Dendritic cell treated with granulocyte-macrophage colony-stimulating factor and Interleukin-4, amounts not matched to agents 40 ng/mL and 50 ng/mL, for 4 days (primary cell): ENCODE measurements at regions not wholly inside any gene's neighbourhood (a gene's known extent, or its start where the extent isn't known, plus 50 kb on each side); places are given as distances from the start of the nearest gene placed in this dataset.

Source experiments
- H3K27ac Mint-ChIP-seq: one replicate; pipeline ENCODE4 v1.8.0; 2022; ENCODE audit warnings: mild to moderate bottlenecking, mixed read lengths
- H3K27me3 Mint-ChIP-seq: one replicate; pipeline ENCODE4 v1.8.0; 2022; ENCODE audit warnings: mild to moderate bottlenecking, mixed read lengths
- H3K36me3 Mint-ChIP-seq: one replicate; pipeline ENCODE4 v1.8.0; 2022; ENCODE audit warnings: low read depth, mixed read lengths
- H3K4me1 Mint-ChIP-seq: one replicate; pipeline ENCODE4 v1.8.0; 2022; ENCODE audit warnings: low read depth, mixed read lengths
- H3K4me3 Mint-ChIP-seq: one replicate; pipeline ENCODE4 v1.8.0; 2022; ENCODE audit warnings: mild to moderate bottlenecking, moderate library complexity, mixed read lengths
- H3K9me3 Mint-ChIP-seq: one replicate; pipeline ENCODE4 v1.8.0; 2022; ENCODE audit warnings: mixed read lengths
- intact Hi-C: fragments of 100-400 bp; cut with micrococcal nuclease; formaldehyde crosslinking; loops from one replicate; pipeline ENCODE4 v1.15.0; 2022

- Mint-ChIP-seq H3K27ac (no peak overlapping the region), H3K27me3 (no peaks in the 10 kb centered on the region)
- intact Hi-C loops, result no loop called here
Observed at GRCh38 chr6:168890306-168890980, 363.2 kb downstream of the THBS2 start.

GRCh38 chr6:168888786-168889345 is 364.8 kb downstream of the THBS2 start:
- H3K27ac Mint-ChIP-seq, result no peak overlapping the region
- H3K4me1 Mint-ChIP-seq, result peaks cover 7% of the 10 kb centered on the region
- H3K4me3 Mint-ChIP-seq, result no peak overlapping the region
- intact Hi-C loops, result no loop called here
- H3K36me3 Mint-ChIP-seq, result no peaks in the 10 kb centered on the region
- peaks cover 3% of the 10 kb centered on the region for H3K27me3 Mint-ChIP-seq
- no peaks in the 10 kb centered on the region for H3K9me3 Mint-ChIP-seq

More at GRCh38 chr6:168890306-168890980, 363.2 kb downstream of the THBS2 start:
- Mint-ChIP-seq H3K4me1 (peaks cover 3% of the 10 kb centered on the region), H3K9me3 (no peaks in the 10 kb centered on the region), H3K36me3 (no peaks in the 10 kb centered on the region), H3K4me3 (no peak overlapping the region)

DNA sequence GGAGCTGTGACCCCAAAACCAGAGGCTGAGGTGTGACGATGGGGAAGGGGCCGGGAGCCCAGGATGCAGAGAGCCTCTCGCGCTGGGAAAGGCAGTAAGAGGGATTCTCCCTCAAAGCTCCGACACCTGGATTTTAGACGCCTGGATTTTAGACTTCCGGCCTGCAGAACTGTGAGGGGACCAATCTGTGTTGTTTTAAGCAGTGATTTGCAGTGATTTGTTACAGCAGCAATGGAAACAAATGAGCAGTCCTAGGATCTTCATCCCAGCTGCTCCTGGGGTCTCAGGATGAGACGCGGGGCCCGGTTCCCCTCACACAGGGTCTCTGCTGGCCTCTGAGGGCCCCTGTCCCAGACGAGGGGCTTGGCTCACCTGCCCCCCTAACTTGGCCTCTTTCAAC is 365.5 kb downstream of the THBS2 start:
- Mint-ChIP-seq H3K4me3 (no peak overlapping the region), H3K9me3 (no peaks in the 10 kb centered on the region), H3K4me1 (peaks cover 9% of the 10 kb centered on the region), H3K36me3 (no peaks in the 10 kb centered on the region), H3K27me3 (peaks cover 9% of the 10 kb centered on the region), H3K27ac (no peak overlapping the region)
- intact Hi-C loops, result no loop called here

DNA sequence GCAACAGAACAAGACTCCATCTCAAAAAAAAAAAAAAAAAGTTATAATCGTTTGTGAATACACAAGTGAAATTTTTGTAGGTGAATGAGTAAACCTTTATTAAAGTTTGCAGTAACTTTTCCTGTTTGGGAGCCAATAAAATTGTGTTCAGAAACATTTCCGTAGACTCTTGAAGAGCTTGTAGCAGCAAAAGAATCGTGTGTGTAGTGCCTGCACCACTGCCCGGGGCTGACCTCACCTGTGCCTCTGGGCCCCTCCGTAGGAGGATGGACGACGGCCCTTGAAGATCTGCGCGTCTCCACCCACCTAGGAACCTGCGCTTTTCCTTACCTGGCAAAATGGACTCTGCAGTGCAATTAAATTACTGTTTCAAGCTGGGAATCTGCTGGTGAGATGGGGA is 366.0 kb downstream of the THBS2 start:
- Mint-ChIP-seq H3K4me1 (peaks cover 9% of the 10 kb centered on the region), H3K9me3 (no peaks in the 10 kb centered on the region), H3K4me3 (no peak overlapping the region), H3K27ac (no peak overlapping the region), H3K36me3 (no peaks in the 10 kb centered on the region), H3K27me3 (peaks cover 11% of the 10 kb centered on the region)
- intact Hi-C loops, result no loop called here

- peaks cover 9% of the 10 kb centered on the region for H3K4me1 Mint-ChIP-seq
Observed at GRCh38 chr6:168886964-168887363, 366.7 kb downstream of the THBS2 start.

GRCh38 chr6:168885751-168886742 is 367.6 kb downstream of the THBS2 start:
- intact Hi-C loops, result no loop called here
- no peaks in the 10 kb centered on the region for H3K9me3 Mint-ChIP-seq
- H3K4me3 Mint-ChIP-seq, result no peak overlapping the region
- peaks cover 9% of the 10 kb centered on the region for H3K4me1 Mint-ChIP-seq
- H3K36me3 Mint-ChIP-seq, result no peaks in the 10 kb centered on the region
- no peak overlapping the region for H3K27ac Mint-ChIP-seq
- peaks cover 12% of the 10 kb centered on the region for H3K27me3 Mint-ChIP-seq

More at GRCh38 chr6:168886964-168887363, 366.7 kb downstream of the THBS2 start:
- Mint-ChIP-seq H3K27ac (no peak overlapping the region), H3K4me3 (no peak overlapping the region), H3K9me3 (no peaks in the 10 kb centered on the region), H3K27me3 (peaks cover 11% of the 10 kb centered on the region), H3K36me3 (no peaks in the 10 kb centered on the region)
- intact Hi-C loops, result no loop called here

GRCh38 chr6:168885196-168885595 is 368.4 kb downstream of the THBS2 start:
- intact Hi-C loops, result no loop called here

GRCh38 chr6:168884646-168885086 is 369.0 kb downstream of the THBS2 start:
- peaks cover 12% of the 10 kb centered on the region for H3K27me3 Mint-ChIP-seq
- intact Hi-C loops, result no loop called here
- H3K27ac Mint-ChIP-seq, result no peak overlapping the region
- no peaks in the 10 kb centered on the region for H3K9me3 Mint-ChIP-seq
- H3K4me1 Mint-ChIP-seq, result peaks cover 9% of the 10 kb centered on the region
- no peaks in the 10 kb centered on the region for H3K36me3 Mint-ChIP-seq
- peak overlapping the region; percentile 67 for H3K4me3 Mint-ChIP-seq

More at GRCh38 chr6:168885196-168885595, 368.4 kb downstream of the THBS2 start:
- Mint-ChIP-seq H3K4me1 (peaks cover 9% of the 10 kb centered on the region), H3K27me3 (peaks cover 12% of the 10 kb centered on the region), H3K36me3 (no peaks in the 10 kb centered on the region), H3K4me3 (no peak overlapping the region), H3K9me3 (no peaks in the 10 kb centered on the region), H3K27ac (no peak overlapping the region)

DNA sequence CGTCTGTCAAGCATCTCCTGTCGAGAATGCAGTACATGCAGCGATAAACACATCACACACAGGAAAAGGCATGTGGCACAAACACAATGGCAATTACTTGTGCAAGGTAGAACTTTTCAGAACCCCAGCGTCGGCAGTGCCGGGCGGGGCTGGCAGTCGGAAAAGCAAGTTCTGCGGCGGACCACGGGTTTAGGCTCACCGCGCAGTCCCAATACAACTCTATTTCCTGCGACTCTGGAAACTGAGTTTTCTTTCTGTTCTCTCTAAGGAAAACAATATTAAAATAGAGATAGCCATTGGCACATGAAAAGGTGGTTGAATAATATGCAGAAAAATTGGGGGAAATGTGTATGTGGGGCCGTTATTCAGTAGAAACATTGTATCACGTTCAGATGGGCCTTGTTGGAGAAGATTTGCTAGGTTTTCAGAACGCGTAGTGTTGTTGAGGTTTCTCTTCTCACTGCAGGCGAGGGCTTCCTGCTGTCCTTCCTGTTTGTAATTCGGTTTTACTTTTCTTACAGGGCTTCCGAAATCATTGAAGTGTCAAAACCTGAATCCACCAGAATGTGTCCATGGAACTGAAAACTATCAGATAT is 369.5 kb downstream of the THBS2 start:
- peak overlapping the region; percentile 67 for H3K4me3 Mint-ChIP-seq
- H3K27me3 Mint-ChIP-seq, result peaks cover 12% of the 10 kb centered on the region
- H3K36me3 Mint-ChIP-seq, result no peaks in the 10 kb centered on the region
- intact Hi-C loops, result no loop called here
- H3K27ac Mint-ChIP-seq, result no peak overlapping the region
- peaks cover 9% of the 10 kb centered on the region for H3K4me1 Mint-ChIP-seq
- H3K9me3 Mint-ChIP-seq, result no peaks in the 10 kb centered on the region

- intact Hi-C loops, result no loop called here
Observed at GRCh38 chr6:168883410-168884049, 370.1 kb downstream of the THBS2 start.

DNA sequence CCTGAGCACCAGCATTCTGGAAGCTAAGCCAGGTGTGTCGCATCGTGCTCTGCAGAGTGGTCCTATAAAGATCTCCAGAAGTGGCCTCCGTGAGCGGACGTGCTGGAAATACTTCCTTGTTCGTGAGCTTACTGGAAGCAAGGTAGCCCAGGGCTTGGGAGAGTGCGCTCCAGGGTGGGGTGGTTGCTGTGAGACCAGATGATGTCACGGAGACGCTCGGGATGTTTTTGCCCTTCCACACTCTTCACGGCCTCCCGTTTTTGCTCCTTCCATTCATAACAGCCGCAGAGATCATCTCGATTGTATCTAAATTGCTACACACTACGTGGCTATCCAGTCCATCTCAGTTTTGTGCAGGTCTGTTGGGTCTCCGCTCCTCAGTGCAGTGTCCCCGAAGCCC is 373.4 kb downstream of the THBS2 start:
- intact Hi-C loops, result no loop called here

More at GRCh38 chr6:168883410-168884049, 370.1 kb downstream of the THBS2 start:
- H3K9me3 Mint-ChIP-seq, result no peaks in the 10 kb centered on the region
- no peaks in the 10 kb centered on the region for H3K36me3 Mint-ChIP-seq
- no peak overlapping the region for H3K4me3 Mint-ChIP-seq
- H3K27me3 Mint-ChIP-seq, result peaks cover 12% of the 10 kb centered on the region
- H3K27ac Mint-ChIP-seq, result no peak overlapping the region
- H3K4me1 Mint-ChIP-seq, result peaks cover 9% of the 10 kb centered on the region

DNA sequence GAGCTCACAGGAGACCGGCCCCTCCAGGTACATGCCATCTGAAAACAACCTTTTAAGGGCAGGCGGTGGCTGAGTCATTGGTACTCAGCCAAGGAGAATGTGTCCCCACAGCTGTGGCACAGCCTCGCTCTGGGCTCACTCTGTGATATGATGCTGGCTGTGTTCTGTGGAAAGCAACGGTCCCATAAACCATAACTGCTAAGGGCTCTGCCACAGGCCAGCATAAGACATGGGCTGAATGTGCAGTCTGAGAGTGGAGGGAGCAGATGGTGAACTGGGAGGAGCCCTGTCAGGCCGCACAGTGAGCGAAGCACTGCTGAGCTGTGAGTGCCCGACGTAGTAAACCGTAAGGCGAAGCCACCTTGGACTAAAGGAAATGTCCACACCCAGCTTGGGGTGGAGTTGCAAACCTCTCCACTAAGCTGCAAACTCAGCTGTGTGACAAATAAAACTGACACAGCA is 375.8 kb downstream of the THBS2 start:
- no peaks in the 10 kb centered on the region for H3K4me1 Mint-ChIP-seq
- no peak overlapping the region for H3K4me3 Mint-ChIP-seq
- no peak overlapping the region for H3K27ac Mint-ChIP-seq
- no peaks in the 10 kb centered on the region for H3K36me3 Mint-ChIP-seq
- H3K27me3 Mint-ChIP-seq, result peaks cover 3% of the 10 kb centered on the region
- intact Hi-C loops, result no loop called here
- H3K9me3 Mint-ChIP-seq, result no peaks in the 10 kb centered on the region

More for the DNA sequence above, 373.4 kb downstream of the THBS2 start:
- Mint-ChIP-seq H3K4me3 (no peak overlapping the region), H3K9me3 (no peaks in the 10 kb centered on the region), H3K27me3 (peaks cover 12% of the 10 kb centered on the region), H3K27ac (no peak overlapping the region), H3K4me1 (peaks cover 9% of the 10 kb centered on the region), H3K36me3 (no peaks in the 10 kb centered on the region)

DNA sequence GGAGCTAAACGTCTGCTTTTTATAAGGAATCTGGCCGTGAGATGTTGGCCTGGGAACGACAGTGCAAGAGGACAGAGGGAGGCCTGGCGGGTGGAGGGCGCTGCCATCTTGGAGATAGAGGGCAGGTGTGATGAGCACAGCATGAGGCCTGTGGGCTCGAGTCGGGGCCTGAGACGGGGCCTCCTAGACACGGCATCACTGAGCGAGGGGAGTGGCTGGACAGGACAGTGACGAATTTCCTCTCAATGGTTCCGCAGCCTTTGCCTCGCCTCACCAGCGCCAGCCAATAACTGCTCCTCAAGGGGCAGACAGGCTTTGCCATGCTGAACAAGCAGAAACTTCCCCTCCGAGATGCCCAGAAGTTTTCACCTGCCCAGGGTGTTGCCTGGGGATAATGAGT is 376.7 kb downstream of the THBS2 start:
- no peak overlapping the region for H3K27ac Mint-ChIP-seq
- H3K27me3 Mint-ChIP-seq, result peaks cover 1% of the 10 kb centered on the region
- no peak overlapping the region for H3K4me3 Mint-ChIP-seq
- H3K4me1 Mint-ChIP-seq, result no peaks in the 10 kb centered on the region
- intact Hi-C loops, result no loop called here
- H3K36me3 Mint-ChIP-seq, result no peaks in the 10 kb centered on the region
- no peaks in the 10 kb centered on the region for H3K9me3 Mint-ChIP-seq
